Fibroblast of villous mesenchyme (primary cell): ENCODE measurements at regions not wholly inside any gene's neighbourhood (a gene's known extent, or its start where the extent isn't known, plus 50 kb on each side); places are given as distances from the start of the nearest gene placed in this dataset.

ENCODE experiments used
- DNase-seq: peaks from one replicate; pipeline ENCODE4 v3.0.0-alpha.2; 2010; ENCODE audit warnings: low read depth
- H3K4me3 ChIP-seq: 2 replicates; pipeline ENCODE4 v1.5.1; 2011; ENCODE audit warnings: low read depth, mild to moderate bottlenecking, low read length
- TF ChIP-seq, protein P1 (sequence below): IDR thresholded peaks from 2 replicates; pipeline ENCODE4 v1.5.1; 2012; ENCODE audit warnings: low read depth, mild to moderate bottlenecking, low read length; ENCODE audit not compliant: insufficient read depth

DNA sequence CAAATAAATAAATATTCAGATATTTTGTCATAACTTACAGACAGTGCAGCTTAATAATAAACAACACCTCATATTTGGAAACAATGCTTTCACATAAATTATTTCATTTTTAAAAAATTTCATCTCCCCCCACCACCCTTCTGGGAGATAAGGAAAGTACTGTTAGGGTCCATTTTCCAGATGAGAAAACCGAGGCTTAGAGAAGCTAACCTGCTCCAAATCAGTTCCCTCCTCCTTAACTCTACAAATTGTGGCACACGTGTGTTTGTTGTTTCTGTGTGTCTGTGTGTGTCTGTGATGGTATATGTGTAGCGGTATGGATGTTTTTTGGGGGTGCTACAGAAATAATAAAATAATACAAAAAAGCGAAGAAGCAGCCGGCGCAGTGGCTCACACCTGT, 54.2 kb upstream of the NAA20 start:
- H3K4me3 ChIP-seq: no peak overlapping the region
- no peak for DNase-seq
- TF ChIP-seq, protein P1, sequence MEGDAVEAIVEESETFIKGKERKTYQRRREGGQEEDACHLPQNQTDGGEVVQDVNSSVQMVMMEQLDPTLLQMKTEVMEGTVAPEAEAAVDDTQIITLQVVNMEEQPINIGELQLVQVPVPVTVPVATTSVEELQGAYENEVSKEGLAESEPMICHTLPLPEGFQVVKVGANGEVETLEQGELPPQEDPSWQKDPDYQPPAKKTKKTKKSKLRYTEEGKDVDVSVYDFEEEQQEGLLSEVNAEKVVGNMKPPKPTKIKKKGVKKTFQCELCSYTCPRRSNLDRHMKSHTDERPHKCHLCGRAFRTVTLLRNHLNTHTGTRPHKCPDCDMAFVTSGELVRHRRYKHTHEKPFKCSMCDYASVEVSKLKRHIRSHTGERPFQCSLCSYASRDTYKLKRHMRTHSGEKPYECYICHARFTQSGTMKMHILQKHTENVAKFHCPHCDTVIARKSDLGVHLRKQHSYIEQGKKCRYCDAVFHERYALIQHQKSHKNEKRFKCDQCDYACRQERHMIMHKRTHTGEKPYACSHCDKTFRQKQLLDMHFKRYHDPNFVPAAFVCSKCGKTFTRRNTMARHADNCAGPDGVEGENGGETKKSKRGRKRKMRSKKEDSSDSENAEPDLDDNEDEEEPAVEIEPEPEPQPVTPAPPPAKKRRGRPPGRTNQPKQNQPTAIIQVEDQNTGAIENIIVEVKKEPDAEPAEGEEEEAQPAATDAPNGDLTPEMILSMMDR: no peak

GRCh38 chr20:19964289-19965265, 52.6 kb upstream of the NAA20 start:
- peak; percentile 99 for DNase-seq
- H3K4me3 ChIP-seq: peak overlapping the region; percentile 13
- TF ChIP-seq, protein P1: no peak

- TF ChIP-seq, protein P1: no peak
- no peak for DNase-seq
- H3K4me3 ChIP-seq: no peak overlapping the region
Observed at GRCh38 chr20:19966840-19967239, 50.3 kb upstream of the NAA20 start.
